CD8-positive, alpha-beta memory T cell (primary cell): ENCODE measurements at regions not wholly inside any gene's neighbourhood (a gene's known extent, or its start where the extent isn't known, plus 50 kb on each side); places are given as distances from the start of the nearest gene placed in this dataset.

Source experiments
- CTCF ChIA-PET: fragments of 350-600 bp; sonication (Branson Sonifier 250); formaldehyde crosslinking; loops from one replicate; lab custom pipeline; 2021; ENCODE audit warnings: antibody characterized with exemption; lab: Charles Lee
- POLR2A ChIA-PET: fragments of 350-600 bp; sonication (Branson Sonifier 250); formaldehyde crosslinking; loops from one replicate; lab custom pipeline; 2021; ENCODE audit warnings: antibody characterized with exemption; lab: Charles Lee
- DNase-seq, 5 donors: peaks; one replicate each; pipeline versions ENCODE4 v3.0.0 to v3.0.0-alpha.2; 2020 to 2022; ENCODE audit warnings: mixed read lengths in 1 of 5
- H3K27ac ChIP-seq: one replicate; pipeline ENCODE4 v1.7.0; 2013; ENCODE audit warnings: low read depth, mild to moderate bottlenecking, low read length, moderate library complexity
- H3K27me3 ChIP-seq: 2 replicates; pipeline ENCODE4 v1.7.0; 2013; ENCODE audit warnings: low read length, mild to moderate bottlenecking; ENCODE audit not compliant: insufficient read depth, poor library complexity, severe bottlenecking
- H3K36me3 ChIP-seq: 2 replicates; pipeline ENCODE4 v1.7.0; 2013; ENCODE audit warnings: mild to moderate bottlenecking, low read length, moderate library complexity; ENCODE audit not compliant: insufficient read depth
- H3K4me1 ChIP-seq: 2 replicates; pipeline ENCODE4 v1.7.0; 2013; ENCODE audit warnings: mild to moderate bottlenecking, low read length, moderate library complexity; ENCODE audit not compliant: insufficient read depth
- H3K4me3 ChIP-seq: 2 replicates; pipeline ENCODE4 v1.7.0; 2013; ENCODE audit warnings: mild to moderate bottlenecking, low read length
- H3K9me3 ChIP-seq: 2 replicates; pipeline ENCODE4 v1.7.0; 2013; ENCODE audit warnings: mild to moderate bottlenecking, low read length
- H3K27ac Mint-ChIP-seq, 8 donors: one replicate each; pipeline ENCODE4 v1.8.0; 2020 to 2021; ENCODE audit warnings: mixed read lengths in 8 of 8, mild to moderate bottlenecking in 6 of 8, inconsistent platforms in 3 of 8, moderate library complexity in 3 of 8
- H3K27me3 Mint-ChIP-seq, 2 donors: one replicate each; pipeline ENCODE4 v1.8.0; 2020 to 2021; ENCODE audit warnings: mixed read lengths in 2 of 2, mild to moderate bottlenecking in 1 of 2, moderate library complexity in 1 of 2
- H3K36me3 Mint-ChIP-seq, 3 donors: one replicate each; pipeline ENCODE4 v1.8.0; 2020 to 2021; ENCODE audit warnings: mixed read lengths in 3 of 3, inconsistent platforms in 1 of 3, mild to moderate bottlenecking in 1 of 3
- H3K4me1 Mint-ChIP-seq, 3 donors: one replicate each; pipeline ENCODE4 v1.8.0; 2020 to 2021; ENCODE audit warnings: mixed read lengths in 3 of 3, inconsistent platforms in 1 of 3, mild to moderate bottlenecking in 1 of 3
- H3K4me3 Mint-ChIP-seq, 7 donors: one replicate each; pipeline ENCODE4 v1.8.0; 2020 to 2021; ENCODE audit warnings: mixed read lengths in 7 of 7, mild to moderate bottlenecking in 6 of 7, moderate library complexity in 4 of 7, inconsistent platforms in 2 of 7
- H3K9me3 Mint-ChIP-seq, 5 donors: one replicate each; pipeline ENCODE4 v1.8.0; 2020 to 2022; ENCODE audit warnings: mixed read lengths in 5 of 5, mild to moderate bottlenecking in 3 of 5, moderate library complexity in 2 of 5, inconsistent platforms in 1 of 5

DNA sequence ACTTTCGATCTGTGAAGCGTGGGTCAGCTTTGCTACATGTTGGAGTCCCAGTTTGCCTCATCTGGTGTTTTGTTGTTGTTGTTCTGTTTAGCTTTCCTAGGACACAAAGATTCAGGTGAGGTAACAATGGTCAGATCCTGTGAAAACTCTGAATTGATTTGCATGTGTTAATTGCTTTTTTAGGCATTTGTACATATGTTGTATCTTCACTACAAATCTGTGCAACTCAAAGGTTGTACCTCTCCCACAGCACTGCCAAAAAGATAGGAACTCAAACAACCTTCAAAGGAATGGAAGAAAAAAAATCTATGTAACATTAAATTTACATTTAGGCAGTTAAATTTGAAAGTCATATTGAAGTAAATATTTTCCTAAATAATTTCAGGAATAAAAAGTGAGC, 518.5 kb upstream of the TENM4 start:
- Mint-ChIP-seq H3K4me3 (no peak overlapping the region), H3K4me1 (no peaks in the 10 kb centered on the region), H3K9me3 (peaks cover 11 to 30% (median 23%) of the 10 kb centered on the region in 5 donors), H3K27me3 (no peaks in the 10 kb centered on the region), H3K27ac (no peak overlapping the region), H3K36me3 (peaks cover 0 to 4% (median 2%) of the 10 kb centered on the region in 3 donors)
- Histone ChIP-seq H3K27ac (no peak overlapping the region), H3K4me3 (no peak overlapping the region), H3K36me3 (no peaks in the 10 kb centered on the region), H3K27me3 (no peaks in the 10 kb centered on the region), H3K4me1 (no peaks in the 10 kb centered on the region), H3K9me3 (no peaks in the 10 kb centered on the region)
- CTCF ChIA-PET = no interaction called here
- no peak for DNase-seq
- POLR2A ChIA-PET = no interaction called here

- Mint-ChIP-seq H3K4me3 (no peak overlapping the region), H3K9me3 (peaks cover 7 to 33% (median 20%) of the 10 kb centered on the region in 5 donors), H3K27me3 (no peaks in the 10 kb centered on the region), H3K4me1 (no peaks in the 10 kb centered on the region), H3K27ac (no peak overlapping the region), H3K36me3 (peaks cover 0 to 4% (median 2%) of the 10 kb centered on the region in 3 donors)
- no peak overlapping the region for H3K27ac ChIP-seq
- no peaks in the 10 kb centered on the region for H3K36me3 ChIP-seq
- CTCF ChIA-PET = no interaction called here
- no peaks in the 10 kb centered on the region for H3K4me1 ChIP-seq
- POLR2A ChIA-PET = no interaction called here
- H3K9me3 ChIP-seq = no peaks in the 10 kb centered on the region
- no peaks in the 10 kb centered on the region for H3K27me3 ChIP-seq
- H3K4me3 ChIP-seq = no peak overlapping the region
- no peak for DNase-seq
Measured at GRCh38 chr11:79957702-79958101, 516.9 kb upstream of the TENM4 start.

- Mint-ChIP-seq H3K36me3 (peaks cover 0 to 4% (median 2%) of the 10 kb centered on the region in 3 donors), H3K9me3 (peaks cover 5 to 29% (median 21%) of the 10 kb centered on the region in 5 donors), H3K4me1 (no peaks in the 10 kb centered on the region), H3K4me3 (no peak overlapping the region), H3K27ac (no peak overlapping the region), H3K27me3 (no peaks in the 10 kb centered on the region)
- no peak for DNase-seq
- no peaks in the 10 kb centered on the region for H3K4me1 ChIP-seq
- POLR2A ChIA-PET = no interaction called here
- H3K27ac ChIP-seq = no peak overlapping the region
- CTCF ChIA-PET = no interaction called here
- no peak overlapping the region for H3K4me3 ChIP-seq
- H3K27me3 ChIP-seq = no peaks in the 10 kb centered on the region
- H3K9me3 ChIP-seq = no peaks in the 10 kb centered on the region
- H3K36me3 ChIP-seq = no peaks in the 10 kb centered on the region
Measured at GRCh38 chr11:79956061-79956460, 515.2 kb upstream of the TENM4 start.

- Histone ChIP-seq H3K9me3 (no peaks in the 10 kb centered on the region), H3K27ac (no peak overlapping the region), H3K4me3 (no peak overlapping the region), H3K4me1 (no peaks in the 10 kb centered on the region), H3K36me3 (no peaks in the 10 kb centered on the region), H3K27me3 (no peaks in the 10 kb centered on the region)
- H3K4me1 Mint-ChIP-seq = no peaks in the 10 kb centered on the region
- H3K36me3 Mint-ChIP-seq = peaks cover 0 to under 1% (median 0%) of the 10 kb centered on the region in 3 donors
- H3K9me3 Mint-ChIP-seq = peaks cover 1 to 12% (median 9%) of the 10 kb centered on the region in 5 donors
- ChIA-PET CTCF (no interaction called here), POLR2A (no interaction called here)
- H3K4me3 Mint-ChIP-seq = no peak overlapping the region
- no peaks in the 10 kb centered on the region for H3K27me3 Mint-ChIP-seq
- no peak overlapping the region for H3K27ac Mint-ChIP-seq
- no peak for DNase-seq
Measured at GRCh38 chr11:79953629-79954028, 512.8 kb upstream of the TENM4 start.

- Histone ChIP-seq H3K4me1 (no peaks in the 10 kb centered on the region), H3K27me3 (no peaks in the 10 kb centered on the region), H3K9me3 (no peaks in the 10 kb centered on the region), H3K27ac (no peak overlapping the region), H3K36me3 (no peaks in the 10 kb centered on the region), H3K4me3 (no peak overlapping the region)
- H3K4me3 Mint-ChIP-seq = no peak overlapping the region
- H3K4me1 Mint-ChIP-seq = no peaks in the 10 kb centered on the region
- CTCF ChIA-PET = no interaction called here
- H3K36me3 Mint-ChIP-seq = no peaks in the 10 kb centered on the region
- no peak for DNase-seq
- POLR2A ChIA-PET = no interaction called here
- H3K27me3 Mint-ChIP-seq = no peaks in the 10 kb centered on the region
- H3K9me3 Mint-ChIP-seq = peaks cover 1 to 13% (median 5%) of the 10 kb centered on the region in 5 donors
- H3K27ac Mint-ChIP-seq = no peak overlapping the region
Measured at GRCh38 chr11:79950741-79951140, 509.9 kb upstream of the TENM4 start.

DNA sequence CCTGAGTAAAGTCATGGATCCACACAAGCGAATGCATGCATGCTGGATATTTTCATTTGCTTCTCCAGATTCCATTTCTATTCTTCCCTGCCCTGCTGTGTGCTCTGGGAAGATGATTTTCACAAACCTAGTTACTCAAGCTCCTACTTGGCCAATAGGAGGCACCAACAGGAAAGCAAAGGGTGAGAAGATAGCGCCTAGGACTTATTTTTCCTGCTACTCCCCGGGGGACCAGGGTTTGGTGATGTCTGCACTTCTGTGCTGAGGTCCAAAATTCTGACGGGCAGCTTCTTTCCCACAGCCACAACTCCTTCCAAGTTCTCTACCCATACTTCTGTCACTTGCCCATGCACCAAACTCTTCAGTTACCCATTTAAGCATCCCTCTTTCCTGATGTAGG, 509.3 kb upstream of the TENM4 start:
- DNase-seq = no peak
- Mint-ChIP-seq H3K4me3 (no peak overlapping the region), H3K36me3 (no peaks in the 10 kb centered on the region), H3K4me1 (no peaks in the 10 kb centered on the region), H3K9me3 (peaks cover 1 to 17% (median 5%) of the 10 kb centered on the region in 5 donors), H3K27ac (no peak overlapping the region), H3K27me3 (no peaks in the 10 kb centered on the region)
- H3K4me1 ChIP-seq = no peaks in the 10 kb centered on the region
- H3K4me3 ChIP-seq = no peak overlapping the region
- H3K27ac ChIP-seq = no peak overlapping the region
- ChIA-PET POLR2A (no interaction called here), CTCF (no interaction called here)
- no peaks in the 10 kb centered on the region for H3K27me3 ChIP-seq
- H3K9me3 ChIP-seq = no peaks in the 10 kb centered on the region
- H3K36me3 ChIP-seq = no peaks in the 10 kb centered on the region

- Histone ChIP-seq H3K27me3 (no peaks in the 10 kb centered on the region), H3K9me3 (no peaks in the 10 kb centered on the region), H3K27ac (no peak overlapping the region), H3K36me3 (no peaks in the 10 kb centered on the region), H3K4me3 (no peak overlapping the region), H3K4me1 (no peaks in the 10 kb centered on the region)
- Mint-ChIP-seq H3K4me3 (no peak overlapping the region), H3K4me1 (no peaks in the 10 kb centered on the region), H3K27ac (no peak overlapping the region), H3K36me3 (no peaks in the 10 kb centered on the region), H3K9me3 (peaks cover 1 to 20% (median 4%) of the 10 kb centered on the region in 5 donors), H3K27me3 (no peaks in the 10 kb centered on the region)
- POLR2A ChIA-PET = no interaction called here
- CTCF ChIA-PET = no interaction called here
- no peak for DNase-seq
Measured at GRCh38 chr11:79949574-79949973, 508.7 kb upstream of the TENM4 start.

- CTCF ChIA-PET = no interaction called here
- no peaks in the 10 kb centered on the region for H3K9me3 ChIP-seq
- no peak for DNase-seq
- H3K27me3 Mint-ChIP-seq = no peaks in the 10 kb centered on the region
- H3K4me1 ChIP-seq = no peaks in the 10 kb centered on the region
- H3K27ac ChIP-seq = no peak overlapping the region
- H3K9me3 Mint-ChIP-seq = peaks cover 0 to 20% (median 2%) of the 10 kb centered on the region in 5 donors
- no peaks in the 10 kb centered on the region for H3K27me3 ChIP-seq
- no peak overlapping the region for H3K4me3 Mint-ChIP-seq
- H3K4me1 Mint-ChIP-seq = no peaks in the 10 kb centered on the region
- no peaks in the 10 kb centered on the region for H3K36me3 Mint-ChIP-seq
- no peak overlapping the region for H3K4me3 ChIP-seq
- POLR2A ChIA-PET = no interaction called here
- no peak overlapping the region for H3K27ac Mint-ChIP-seq
- no peaks in the 10 kb centered on the region for H3K36me3 ChIP-seq
Measured at GRCh38 chr11:79942646-79943045, 501.8 kb upstream of the TENM4 start.

DNA sequence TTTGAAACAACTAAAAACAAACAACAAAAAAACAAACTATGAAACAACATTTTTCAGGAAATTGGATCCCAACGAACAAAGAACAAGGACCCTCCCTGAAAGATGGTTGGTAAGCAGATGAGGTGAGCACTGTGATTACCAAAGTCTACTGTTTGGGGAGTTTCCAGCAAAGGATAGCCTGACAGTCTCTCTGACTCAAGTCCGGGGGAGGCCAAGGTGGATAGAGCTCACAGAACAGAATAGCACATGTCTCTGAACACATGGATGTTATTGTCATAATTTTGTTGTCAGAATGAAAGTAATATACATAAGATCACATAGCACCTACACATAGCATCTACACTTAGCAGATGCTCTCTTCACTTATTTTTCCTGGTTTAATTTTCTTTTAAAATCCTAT, 501.3 kb upstream of the TENM4 start:
- H3K27me3 ChIP-seq = no peaks in the 10 kb centered on the region
- no peaks in the 10 kb centered on the region for H3K36me3 ChIP-seq
- no peaks in the 10 kb centered on the region for H3K27me3 Mint-ChIP-seq
- no peaks in the 10 kb centered on the region for H3K9me3 ChIP-seq
- no peak overlapping the region for H3K4me3 ChIP-seq
- ChIA-PET POLR2A (no interaction called here), CTCF (no interaction called here)
- no peaks in the 10 kb centered on the region for H3K4me1 ChIP-seq
- peaks cover 0 to 19% (median 2%) of the 10 kb centered on the region in 5 donors for H3K9me3 Mint-ChIP-seq
- H3K4me1 Mint-ChIP-seq = no peaks in the 10 kb centered on the region
- no peak overlapping the region for H3K27ac Mint-ChIP-seq
- no peaks in the 10 kb centered on the region for H3K36me3 Mint-ChIP-seq
- DNase-seq = no peak
- no peak overlapping the region for H3K27ac ChIP-seq
- H3K4me3 Mint-ChIP-seq = no peak overlapping the region
